Suprapubic skin (tissue), 3 donors: ENCODE measurements at regions not wholly inside any gene's neighbourhood (a gene's known extent, or its start where the extent isn't known, plus 50 kb on each side); places are given as distances from the start of the nearest gene placed in this dataset.

Source experiments
- POLR2A ChIP-seq, 2 donors: fragments of 450-650 bp; IDR thresholded peaks; one replicate each; pipeline ENCODE4 v1.6.1; 2017; ENCODE audit warnings: antibody characterized with exemption in 2 of 2, mild to moderate bottlenecking in 2 of 2, moderate library complexity in 2 of 2
- TF ChIP-seq, protein P1 (sequence below), 2 donors: fragments of 200-600 bp in 1 of 2; fragments of 450-650 bp in 1 of 2; sonication (generic) in 1 of 2; IDR thresholded peaks; one replicate each; pipeline ENCODE4 v1.5.1; 2016 to 2019; ENCODE audit warnings: antibody characterized with exemption in 2 of 2, mild to moderate bottlenecking in 1 of 2, moderate library complexity in 1 of 2

DNA sequence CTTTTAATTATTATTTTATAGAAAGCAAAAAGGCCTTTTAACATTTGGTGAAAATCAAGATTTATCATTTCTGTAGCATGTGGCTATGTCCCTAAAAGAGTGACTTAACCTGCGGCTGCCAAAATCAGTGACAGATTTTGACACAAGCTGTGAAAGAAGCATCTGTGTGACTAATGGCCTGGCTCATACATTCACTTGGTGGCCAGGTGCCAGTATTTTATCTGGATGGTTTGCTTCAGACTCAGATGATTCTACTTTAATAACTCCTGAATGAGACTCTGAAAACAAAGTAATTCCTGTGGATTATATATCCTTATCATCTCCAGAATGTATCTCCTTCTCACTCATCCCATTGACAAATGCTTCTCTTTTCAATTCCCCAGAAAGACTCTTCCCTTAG lies 103.0 kb downstream of the FSCB start:
- TF ChIP-seq, protein P1, sequence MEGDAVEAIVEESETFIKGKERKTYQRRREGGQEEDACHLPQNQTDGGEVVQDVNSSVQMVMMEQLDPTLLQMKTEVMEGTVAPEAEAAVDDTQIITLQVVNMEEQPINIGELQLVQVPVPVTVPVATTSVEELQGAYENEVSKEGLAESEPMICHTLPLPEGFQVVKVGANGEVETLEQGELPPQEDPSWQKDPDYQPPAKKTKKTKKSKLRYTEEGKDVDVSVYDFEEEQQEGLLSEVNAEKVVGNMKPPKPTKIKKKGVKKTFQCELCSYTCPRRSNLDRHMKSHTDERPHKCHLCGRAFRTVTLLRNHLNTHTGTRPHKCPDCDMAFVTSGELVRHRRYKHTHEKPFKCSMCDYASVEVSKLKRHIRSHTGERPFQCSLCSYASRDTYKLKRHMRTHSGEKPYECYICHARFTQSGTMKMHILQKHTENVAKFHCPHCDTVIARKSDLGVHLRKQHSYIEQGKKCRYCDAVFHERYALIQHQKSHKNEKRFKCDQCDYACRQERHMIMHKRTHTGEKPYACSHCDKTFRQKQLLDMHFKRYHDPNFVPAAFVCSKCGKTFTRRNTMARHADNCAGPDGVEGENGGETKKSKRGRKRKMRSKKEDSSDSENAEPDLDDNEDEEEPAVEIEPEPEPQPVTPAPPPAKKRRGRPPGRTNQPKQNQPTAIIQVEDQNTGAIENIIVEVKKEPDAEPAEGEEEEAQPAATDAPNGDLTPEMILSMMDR (IDR thresholded peaks at IDR 0.05), result no peak
- TF ChIP-seq POLR2A (IDR thresholded peaks at IDR 0.05), result no peak
